ENCODE measurements at regions not wholly inside any gene's neighbourhood (a gene's known extent, or its start where the extent isn't known, plus 50 kb on each side); places are given as distances from the start of the nearest gene placed in this dataset.
"Not testable (repeated sequence)": the region's sequence is repeated elsewhere in the genome, so short reads cannot be mapped to it uniquely, and the experiment has no call there.

GRCh38 chr12:60760965-60761364 lies 1165.1 kb downstream of the SLC16A7 start:
- POLR2A ChIA-PET (ENCODE audit: unreplicated experiment), result no interaction called here
- H3K9me3 ChIP-seq (ENCODE audit: insufficient read depth, low read depth), result no peaks in the 10 kb centered on the region
- intact Hi-C loops (cut with micrococcal nuclease; ENCODE audit: unreplicated experiment), result no loop called here
- no peaks in the 10 kb centered on the region for H3K27me3 ChIP-seq (ENCODE audit: insufficient read depth, low read depth)
- no TSS peak for BruUV-seq (replicated peaks)
- H3K27ac ChIP-seq, result no peak overlapping the region
- CTCF ChIA-PET, result no interaction called here
- no peaks in the 10 kb centered on the region for H3F3A ChIP-seq (ENCODE audit: insufficient read depth, low read depth)
- H2AFZ ChIP-seq, result no peak overlapping the region
- no peaks in the 10 kb centered on the region for H4K20me1 ChIP-seq (ENCODE audit: insufficient read depth)
- no peak overlapping the region for H3K4me3 ChIP-seq
- H3K4me2 ChIP-seq, result no peak overlapping the region
- no peak for DNase-seq
- H3K4me1 ChIP-seq (replicated peaks; ENCODE audit: insufficient read depth), result no peaks in the 10 kb centered on the region
- H3K36me3 ChIP-seq (ENCODE audit: low read depth), result no peaks in the 10 kb centered on the region
- TF ChIP-seq EZH2 (IDR thresholded peaks at IDR 0.05; ENCODE audit: low read depth), result no peak
- no peak for TF ChIP-seq CTCF (conservative IDR thresholded peaks at IDR 0.05)
- no peaks in the 10 kb centered on the region for H3K9me2 ChIP-seq (ENCODE audit: insufficient read depth)
- no peaks in the 10 kb centered on the region for H3K79me2 ChIP-seq (ENCODE audit: low read depth)

GRCh38 chr12:60801166-60801565 lies 1205.3 kb downstream of the SLC16A7 start:
- not testable (repeated sequence) for H3K4me3 ChIP-seq

GRCh38 chr12:60803147-60803546 lies 1207.3 kb downstream of the SLC16A7 start:
- Histone ChIP-seq H3K27me3 (ENCODE audit: insufficient read depth, low read depth) (no peaks in the 10 kb centered on the region), H4K20me1 (ENCODE audit: insufficient read depth) (no peaks in the 10 kb centered on the region), H3K36me3 (ENCODE audit: low read depth) (no peaks in the 10 kb centered on the region), H3K4me2 (no peak overlapping the region), H3F3A (ENCODE audit: insufficient read depth, low read depth) (no peaks in the 10 kb centered on the region), H3K79me2 (ENCODE audit: low read depth) (no peaks in the 10 kb centered on the region), H3K9me3 (ENCODE audit: insufficient read depth, low read depth) (no peaks in the 10 kb centered on the region), H3K4me1 (replicated peaks; ENCODE audit: insufficient read depth) (no peaks in the 10 kb centered on the region), H2AFZ (no peak overlapping the region), H3K9me2 (ENCODE audit: insufficient read depth) (no peaks in the 10 kb centered on the region), H3K4me3 (no peak overlapping the region), H3K27ac (no peak overlapping the region)
- intact Hi-C loops (cut with micrococcal nuclease; ENCODE audit: unreplicated experiment), result no loop called here
- no TSS peak for BruUV-seq (replicated peaks)
- DNase-seq, result no peak
- TF ChIP-seq CTCF (conservative IDR thresholded peaks at IDR 0.05) (no peak), EZH2 (IDR thresholded peaks at IDR 0.05; ENCODE audit: low read depth) (no peak)
- POLR2A ChIA-PET (ENCODE audit: unreplicated experiment), result no interaction called here
- CTCF ChIA-PET, result no interaction called here

More at GRCh38 chr12:60801166-60801565, 1205.3 kb downstream of the SLC16A7 start:
- intact Hi-C loops (cut with micrococcal nuclease; ENCODE audit: unreplicated experiment); H2AFZ ChIP-seq; H3K9me3 ChIP-seq (ENCODE audit: insufficient read depth, low read depth); H3K27ac ChIP-seq; DNase-seq; CTCF ChIA-PET; H3K4me2 ChIP-seq; H3K27me3 ChIP-seq (ENCODE audit: insufficient read depth, low read depth); H3F3A ChIP-seq (ENCODE audit: insufficient read depth, low read depth); BruUV-seq (replicated peaks); H3K9me2 ChIP-seq (ENCODE audit: insufficient read depth); H3K36me3 ChIP-seq (ENCODE audit: low read depth); POLR2A ChIA-PET (ENCODE audit: unreplicated experiment); H3K79me2 ChIP-seq (ENCODE audit: low read depth); H4K20me1 ChIP-seq (ENCODE audit: insufficient read depth); H3K4me1 ChIP-seq (replicated peaks; ENCODE audit: insufficient read depth): not testable (repeated sequence)

GRCh38 chr12:60805364-60805763 lies 1209.5 kb downstream of the SLC16A7 start:
- H2AFZ ChIP-seq, result 0 out of 2 replicates have a peak overlapping the region, but pooled peaks have one; percentile 23
- H3K27ac ChIP-seq, result no peak overlapping the region
- POLR2A ChIA-PET (ENCODE audit: unreplicated experiment), result no interaction called here
- H3K4me1 ChIP-seq (replicated peaks; ENCODE audit: insufficient read depth), result no peaks in the 10 kb centered on the region
- H3K27me3 ChIP-seq (ENCODE audit: insufficient read depth, low read depth), result no peaks in the 10 kb centered on the region
- intact Hi-C loops (cut with micrococcal nuclease; ENCODE audit: unreplicated experiment), result no loop called here
- no peaks in the 10 kb centered on the region for H4K20me1 ChIP-seq (ENCODE audit: insufficient read depth)
- no peak for DNase-seq
- TF ChIP-seq CTCF (conservative IDR thresholded peaks at IDR 0.05) (no peak), EZH2 (IDR thresholded peaks at IDR 0.05; ENCODE audit: low read depth) (no peak)
- BruUV-seq (replicated peaks), result no TSS peak
- CTCF ChIA-PET, result no interaction called here
- no peaks in the 10 kb centered on the region for H3F3A ChIP-seq (ENCODE audit: insufficient read depth, low read depth)
- H3K9me2 ChIP-seq (ENCODE audit: insufficient read depth), result no peaks in the 10 kb centered on the region
- no peak overlapping the region for H3K4me3 ChIP-seq
- H3K9me3 ChIP-seq (ENCODE audit: insufficient read depth, low read depth), result no peaks in the 10 kb centered on the region
- H3K4me2 ChIP-seq, result no peak overlapping the region
- no peaks in the 10 kb centered on the region for H3K36me3 ChIP-seq (ENCODE audit: low read depth)
- H3K79me2 ChIP-seq (ENCODE audit: low read depth), result no peaks in the 10 kb centered on the region
